ENCODE measurements at regions not wholly inside any gene's neighbourhood (a gene's known extent, or its start where the extent isn't known, plus 50 kb on each side); places are given as distances from the start of the nearest gene placed in this dataset.

- no peak for TF ChIP-seq CTCF (IDR thresholded peaks at IDR 0.05)
- no peak for TF ChIP-seq POLR2A (IDR thresholded peaks at IDR 0.05)
These were observed 555.3 kb downstream of the NUF2 start for GRCh38 chr1:163877016-163877415.

Data from right lobe of liver (tissue), 4 donors.